ENCODE measurements at regions not wholly inside any gene's neighbourhood (a gene's known extent, or its start where the extent isn't known, plus 50 kb on each side); places are given as distances from the start of the nearest gene placed in this dataset.

- Histone ChIP-seq H3K36me3 (ENCODE audit: control insufficient read depth, insufficient read depth, low read length) (no peaks in the 10 kb centered on the region), H3K9me3 (replicated peaks; ENCODE audit: control insufficient read depth, low read depth, low read length) (no peaks in the 10 kb centered on the region), H3K4me1 (ENCODE audit: control insufficient read depth, insufficient read depth, low read length) (peaks cover 4% of the 10 kb centered on the region), H3K27ac (ENCODE audit: low read length) (no peak overlapping the region), H3K4me3 (ENCODE audit: low read length) (no peak overlapping the region), H3K27me3 (ENCODE audit: control insufficient read depth, insufficient read depth, low read length) (no peaks in the 10 kb centered on the region)
- no peak for DNase-seq
- WGBS (ENCODE audit: insufficient coverage) = no CpG with 5 or more reads among the region's 5 CpGs
Observed at GRCh38 chr6:143595251-143596036, 82.3 kb upstream of the PHACTR2 start.

GRCh38 chr6:143594647-143595046 is 83.1 kb upstream of the PHACTR2 start:
- Histone ChIP-seq H3K4me1 (ENCODE audit: control insufficient read depth, insufficient read depth, low read length) (peaks cover 4% of the 10 kb centered on the region), H3K27me3 (ENCODE audit: control insufficient read depth, insufficient read depth, low read length) (no peaks in the 10 kb centered on the region), H3K36me3 (ENCODE audit: control insufficient read depth, insufficient read depth, low read length) (no peaks in the 10 kb centered on the region), H3K4me3 (ENCODE audit: low read length) (no peak overlapping the region), H3K27ac (ENCODE audit: low read length) (no peak overlapping the region), H3K9me3 (replicated peaks; ENCODE audit: control insufficient read depth, low read depth, low read length) (no peaks in the 10 kb centered on the region)
- no peak for DNase-seq
- WGBS (ENCODE audit: insufficient coverage) = 71% methylated on average over 2 of the region's 4 CpGs

- H3K27ac ChIP-seq (ENCODE audit: low read length) = no peak overlapping the region
- no peak overlapping the region for H3K4me3 ChIP-seq (ENCODE audit: low read length)
- H3K9me3 ChIP-seq (replicated peaks; ENCODE audit: control insufficient read depth, low read depth, low read length) = no peaks in the 10 kb centered on the region
- H3K36me3 ChIP-seq (ENCODE audit: control insufficient read depth, insufficient read depth, low read length) = no peaks in the 10 kb centered on the region
- H3K4me1 ChIP-seq (ENCODE audit: control insufficient read depth, insufficient read depth, low read length) = peaks cover 4% of the 10 kb centered on the region
- WGBS (ENCODE audit: insufficient coverage) = 70% methylated on average over 6 of the region's 6 CpGs
- DNase-seq = no peak
- no peaks in the 10 kb centered on the region for H3K27me3 ChIP-seq (ENCODE audit: control insufficient read depth, insufficient read depth, low read length)
Observed at GRCh38 chr6:143592335-143592734, 80.8 kb upstream of the FUCA2 start.

- 94% methylated on average over 3 of the region's 4 CpGs for WGBS (ENCODE audit: insufficient coverage)
- DNase-seq = no peak
- H3K36me3 ChIP-seq (ENCODE audit: control insufficient read depth, insufficient read depth, low read length) = no peaks in the 10 kb centered on the region
- H3K4me3 ChIP-seq (ENCODE audit: low read length) = no peak overlapping the region
- H3K4me1 ChIP-seq (ENCODE audit: control insufficient read depth, insufficient read depth, low read length) = peaks cover 2% of the 10 kb centered on the region
- H3K9me3 ChIP-seq (replicated peaks; ENCODE audit: control insufficient read depth, low read depth, low read length) = no peaks in the 10 kb centered on the region
- H3K27me3 ChIP-seq (ENCODE audit: control insufficient read depth, insufficient read depth, low read length) = no peaks in the 10 kb centered on the region
- H3K27ac ChIP-seq (ENCODE audit: low read length) = no peak overlapping the region
Observed at GRCh38 chr6:143591441-143591840, 79.9 kb upstream of the FUCA2 start.

GRCh38 chr6:143589162-143589561 is 77.6 kb upstream of the FUCA2 start:
- Histone ChIP-seq H3K27me3 (ENCODE audit: control insufficient read depth, insufficient read depth, low read length) (no peaks in the 10 kb centered on the region), H3K4me3 (ENCODE audit: low read length) (no peak overlapping the region), H3K27ac (ENCODE audit: low read length) (no peak overlapping the region), H3K36me3 (ENCODE audit: control insufficient read depth, insufficient read depth, low read length) (no peaks in the 10 kb centered on the region), H3K9me3 (replicated peaks; ENCODE audit: control insufficient read depth, low read depth, low read length) (no peaks in the 10 kb centered on the region), H3K4me1 (ENCODE audit: control insufficient read depth, insufficient read depth, low read length) (peaks cover 16% of the 10 kb centered on the region)
- no peak for DNase-seq
- WGBS (ENCODE audit: insufficient coverage) = 83% methylated on average over 4 of the region's 4 CpGs

- 100% methylated on average over 2 of the region's 6 CpGs for WGBS (ENCODE audit: insufficient coverage)
- Histone ChIP-seq H3K4me3 (ENCODE audit: low read length) (no peak overlapping the region), H3K27me3 (ENCODE audit: control insufficient read depth, insufficient read depth, low read length) (no peaks in the 10 kb centered on the region), H3K27ac (ENCODE audit: low read length) (no peak overlapping the region), H3K4me1 (ENCODE audit: control insufficient read depth, insufficient read depth, low read length) (peaks cover 27% of the 10 kb centered on the region), H3K9me3 (replicated peaks; ENCODE audit: control insufficient read depth, low read depth, low read length) (no peaks in the 10 kb centered on the region), H3K36me3 (ENCODE audit: control insufficient read depth, insufficient read depth, low read length) (no peaks in the 10 kb centered on the region)
- DNase-seq = no peak
Observed at GRCh38 chr6:143586557-143586956, 75.0 kb upstream of the FUCA2 start.

- H3K27me3 ChIP-seq (ENCODE audit: control insufficient read depth, insufficient read depth, low read length) = no peaks in the 10 kb centered on the region
- peak; percentile 83 for DNase-seq
- H3K4me3 ChIP-seq (ENCODE audit: low read length) = no peak overlapping the region
- WGBS (ENCODE audit: insufficient coverage) = no CpG with 5 or more reads among the region's 4 CpGs
- peaks cover 28% of the 10 kb centered on the region for H3K4me1 ChIP-seq (ENCODE audit: control insufficient read depth, insufficient read depth, low read length)
- H3K27ac ChIP-seq (ENCODE audit: low read length) = peak overlapping the region; percentile 83
- no peaks in the 10 kb centered on the region for H3K36me3 ChIP-seq (ENCODE audit: control insufficient read depth, insufficient read depth, low read length)
- no peaks in the 10 kb centered on the region for H3K9me3 ChIP-seq (replicated peaks; ENCODE audit: control insufficient read depth, low read depth, low read length)
Observed at GRCh38 chr6:143585716-143586115, 74.2 kb upstream of the FUCA2 start.

GRCh38 chr6:143585241-143585640 is 73.7 kb upstream of the FUCA2 start:
- 90% methylated on average over 1 of the region's 1 CpG for WGBS (ENCODE audit: insufficient coverage)
- H3K4me3 ChIP-seq (ENCODE audit: low read length) = no peak overlapping the region
- H3K27me3 ChIP-seq (ENCODE audit: control insufficient read depth, insufficient read depth, low read length) = no peaks in the 10 kb centered on the region
- H3K4me1 ChIP-seq (ENCODE audit: control insufficient read depth, insufficient read depth, low read length) = peaks cover 28% of the 10 kb centered on the region
- H3K27ac ChIP-seq (ENCODE audit: low read length) = peak overlapping the region; percentile 83
- no peaks in the 10 kb centered on the region for H3K36me3 ChIP-seq (ENCODE audit: control insufficient read depth, insufficient read depth, low read length)
- peak; percentile 60 for DNase-seq
- no peaks in the 10 kb centered on the region for H3K9me3 ChIP-seq (replicated peaks; ENCODE audit: control insufficient read depth, low read depth, low read length)

- Histone ChIP-seq H3K36me3 (ENCODE audit: control insufficient read depth, insufficient read depth, low read length) (no peaks in the 10 kb centered on the region), H3K27ac (ENCODE audit: low read length) (peak overlapping the region; percentile 83), H3K27me3 (ENCODE audit: control insufficient read depth, insufficient read depth, low read length) (no peaks in the 10 kb centered on the region), H3K4me1 (ENCODE audit: control insufficient read depth, insufficient read depth, low read length) (peaks cover 33% of the 10 kb centered on the region), H3K9me3 (replicated peaks; ENCODE audit: control insufficient read depth, low read depth, low read length) (no peaks in the 10 kb centered on the region), H3K4me3 (ENCODE audit: low read length) (no peak overlapping the region)
- WGBS (ENCODE audit: insufficient coverage) = 47% methylated on average over 2 of the region's 5 CpGs
- peak; percentile 93 for DNase-seq
Observed at GRCh38 chr6:143583542-143584327, 72.2 kb upstream of the FUCA2 start.

- H3K4me3 ChIP-seq (ENCODE audit: low read length) = no peak overlapping the region
- H3K36me3 ChIP-seq (ENCODE audit: control insufficient read depth, insufficient read depth, low read length) = no peaks in the 10 kb centered on the region
- no peaks in the 10 kb centered on the region for H3K27me3 ChIP-seq (ENCODE audit: control insufficient read depth, insufficient read depth, low read length)
- no peak for DNase-seq
- H3K4me1 ChIP-seq (ENCODE audit: control insufficient read depth, insufficient read depth, low read length) = peaks cover 35% of the 10 kb centered on the region
- no peak overlapping the region for H3K27ac ChIP-seq (ENCODE audit: low read length)
- no CpG with 5 or more reads among the region's 3 CpGs for WGBS (ENCODE audit: insufficient coverage)
- no peaks in the 10 kb centered on the region for H3K9me3 ChIP-seq (replicated peaks; ENCODE audit: control insufficient read depth, low read depth, low read length)
Observed at GRCh38 chr6:143581835-143582480, 70.4 kb upstream of the FUCA2 start.
